OCI-M1 (cell line): ENCODE measurements at regions not wholly inside any gene's neighbourhood (a gene's known extent, or its start where the extent isn't known, plus 50 kb on each side); places are given as distances from the start of the nearest gene placed in this dataset.
"Not testable (repeated sequence)": the region's sequence is repeated elsewhere in the genome, so short reads cannot be mapped to it uniquely, and the experiment has no call there.

Experiments used
- DNase-seq: peaks from one replicate; lab custom pipeline; 2025; lab: John Stamatoyannopoulos, UW

GRCh38 chr19:28737021-28737895, 475.7 kb downstream of the UQCRFS1 start:
- DNase-seq: peak; percentile 89

- no peak for DNase-seq
These were observed 476.4 kb downstream of the UQCRFS1 start for GRCh38 chr19:28736528-28736927.

GRCh38 chr19:28731577-28731976, 481.4 kb downstream of the UQCRFS1 start:
- DNase-seq: no peak

- DNase-seq: no peak
These were observed 482.0 kb downstream of the UQCRFS1 start for GRCh38 chr19:28730791-28731512.

GRCh38 chr19:28727480-28728159, 485.3 kb downstream of the UQCRFS1 start:
- DNase-seq: no peak

GRCh38 chr19:28726533-28727479, 486.1 kb downstream of the UQCRFS1 start:
- no peak for DNase-seq

GRCh38 chr19:28718909-28719308, 494.0 kb downstream of the UQCRFS1 start:
- DNase-seq: no peak

GRCh38 chr19:28715157-28715556, 497.8 kb downstream of the UQCRFS1 start:
- peak; percentile 14 for DNase-seq

GRCh38 chr19:28711411-28711810, 501.5 kb downstream of the UQCRFS1 start:
- no peak for DNase-seq

GRCh38 chr19:28710278-28710677, 502.7 kb downstream of the UQCRFS1 start:
- peak; percentile 90 for DNase-seq

GRCh38 chr19:28706693-28707092, 506.3 kb downstream of the UQCRFS1 start:
- DNase-seq: no peak

- peak; percentile 59 for DNase-seq
These were observed 507.9 kb downstream of the UQCRFS1 start for GRCh38 chr19:28705008-28705407.

- DNase-seq: no peak
These were observed 509.5 kb downstream of the UQCRFS1 start for GRCh38 chr19:28703400-28703956.

GRCh38 chr19:28701491-28701890, 511.5 kb downstream of the UQCRFS1 start:
- no peak for DNase-seq

GRCh38 chr19:28700176-28700575, 512.8 kb downstream of the UQCRFS1 start:
- peak; percentile 45 for DNase-seq

- no peak for DNase-seq
These were observed 515.6 kb downstream of the UQCRFS1 start for GRCh38 chr19:28697308-28697707.

- DNase-seq: no peak
These were observed 518.1 kb downstream of the UQCRFS1 start for GRCh38 chr19:28694812-28695211.

- no peak for DNase-seq
These were observed 521.3 kb downstream of the UQCRFS1 start for GRCh38 chr19:28691683-28692082.

GRCh38 chr19:28689464-28689863, 523.5 kb downstream of the UQCRFS1 start:
- DNase-seq: not testable (repeated sequence)

- DNase-seq: no peak
These were observed 525.7 kb downstream of the UQCRFS1 start for GRCh38 chr19:28687296-28687695.

GRCh38 chr19:28686756-28687155, 526.2 kb downstream of the UQCRFS1 start:
- peak; percentile 97 for DNase-seq
